Neural progenitor cell (in vitro differentiated cells): ENCODE measurements at regions not wholly inside any gene's neighbourhood (a gene's known extent, or its start where the extent isn't known, plus 50 kb on each side); places are given as distances from the start of the nearest gene placed in this dataset.

Experiments used
- DNase-seq: peaks from one replicate; pipeline ENCODE4 v3.0.0-alpha.2; 2016; ENCODE audit warnings: low spot score
- H2AFZ ChIP-seq: fragments of 200-600 bp; sonication (generic); replicated peaks from 2 replicates; pipeline ENCODE4 v1.6.1; 2016; ENCODE audit warnings: antibody characterized with exemption
- H3F3A ChIP-seq: fragments of 200-600 bp; sonication (generic); 2 replicates; pipeline ENCODE4 v1.6.1; 2016; ENCODE audit warnings: antibody characterized with exemption, low read depth
- H3K27ac ChIP-seq: fragments of 200-600 bp; sonication (generic); 2 replicates; pipeline ENCODE4 v1.5.1; 2016; ENCODE audit warnings: mild to moderate bottlenecking
- H3K27me3 ChIP-seq: fragments of 200-600 bp; sonication (generic); 2 replicates; pipeline ENCODE4 v1.6.1; 2016; ENCODE audit warnings: mild to moderate bottlenecking, moderate library complexity
- H3K36me3 ChIP-seq: fragments of 200-600 bp; sonication (generic); 2 replicates; pipeline ENCODE4 v1.5.1; 2016
- H3K4me1 ChIP-seq: fragments of 200-600 bp; sonication (generic); 2 replicates; pipeline ENCODE4 v1.6.1; 2016; ENCODE audit warnings: mixed run types
- H3K4me2 ChIP-seq: fragments of 200-600 bp; sonication (generic); 2 replicates; pipeline ENCODE4 v1.6.1; 2016
- H3K4me3 ChIP-seq: fragments of 200-600 bp; sonication (generic); 2 replicates; pipeline ENCODE4 v1.5.1; 2016
- H3K79me2 ChIP-seq: fragments of 200-600 bp; sonication (generic); 2 replicates; pipeline ENCODE4 v1.6.1; 2016; ENCODE audit warnings: low read depth
- H3K9ac ChIP-seq: fragments of 200-600 bp; sonication (generic); 2 replicates; pipeline ENCODE4 v1.6.1; 2016
- H3K9me3 ChIP-seq: fragments of 200-600 bp; sonication (generic); 2 replicates; pipeline ENCODE4 v1.5.1; 2016; ENCODE audit warnings: low read depth
- H4K20me1 ChIP-seq: fragments of 200-600 bp; sonication (generic); 2 replicates; pipeline ENCODE4 v1.6.1; 2016; ENCODE audit warnings: low read depth
- H3K27ac Mint-ChIP-seq: 3 replicates; pipeline ENCODE4 v1.8.0; 2021; ENCODE audit warnings: mixed read lengths
- H3K27me3 Mint-ChIP-seq: 2 replicates; pipeline ENCODE4 v1.8.0; 2022; ENCODE audit warnings: low read depth, mild to moderate bottlenecking, inconsistent platforms, moderate library complexity, mixed read lengths; ENCODE audit not compliant: insufficient read depth
- H3K36me3 Mint-ChIP-seq: 3 replicates; pipeline ENCODE4 v1.8.0; 2021; ENCODE audit warnings: mixed read lengths
- H3K4me1 Mint-ChIP-seq: 3 replicates; pipeline ENCODE4 v1.8.0; 2021; ENCODE audit warnings: mixed read lengths
- H3K4me3 Mint-ChIP-seq: 3 replicates; pipeline ENCODE4 v1.8.0; 2021; ENCODE audit warnings: mild to moderate bottlenecking, moderate library complexity, mixed read lengths
- H3K9me3 Mint-ChIP-seq: 3 replicates; pipeline ENCODE4 v1.8.0; 2020; ENCODE audit warnings: mixed read lengths
- EZH2 ChIP-seq: fragments of 200-600 bp; sonication (generic); IDR thresholded peaks from 2 replicates; pipeline ENCODE4 v1.6.1; 2017; ENCODE audit warnings: antibody characterized with exemption, mild to moderate bottlenecking, moderate library complexity
- EZH2phosphoT487 ChIP-seq: fragments of 200-600 bp; sonication (generic); IDR thresholded peaks from 2 replicates; pipeline ENCODE4 v1.6.1; 2017; ENCODE audit warnings: antibody characterized with exemption
- TF ChIP-seq, protein P1 (sequence below): fragments of 200-600 bp; sonication (generic); IDR thresholded peaks from 2 replicates; pipeline ENCODE4 v1.5.1; 2017; ENCODE audit warnings: antibody characterized with exemption, mild to moderate bottlenecking

DNA sequence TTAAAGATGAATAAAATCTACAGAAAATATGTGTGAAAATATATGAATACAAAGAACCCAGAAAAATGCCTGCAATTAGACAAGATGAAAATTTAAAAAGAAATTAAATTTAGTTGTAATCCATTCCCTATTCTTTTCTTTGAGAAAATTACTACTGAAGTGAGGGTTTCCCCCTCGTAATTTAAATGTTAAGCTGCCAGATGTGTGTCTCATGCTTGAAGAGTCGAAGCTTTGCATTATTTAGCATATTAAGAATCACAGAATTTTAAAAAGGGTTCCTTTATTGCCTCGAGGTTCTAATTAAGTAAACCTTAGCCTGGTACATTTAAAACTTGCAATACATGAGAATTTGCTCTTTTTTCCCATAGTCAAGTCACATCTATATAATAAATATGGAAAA lies 630.1 kb downstream of the TFAP2A start:
- Histone ChIP-seq H3K9ac (no peak overlapping the region), H3K9me3 (no peaks in the 10 kb centered on the region), H3K4me1 (no peaks in the 10 kb centered on the region), H3F3A (no peaks in the 10 kb centered on the region), H3K4me2 (no peak overlapping the region), H3K27ac (no peak overlapping the region), H3K27me3 (no peaks in the 10 kb centered on the region), H3K36me3 (no peaks in the 10 kb centered on the region), H4K20me1 (no peaks in the 10 kb centered on the region), H3K4me3 (no peak overlapping the region), H2AFZ (no peak overlapping the region), H3K79me2 (no peaks in the 10 kb centered on the region)
- Mint-ChIP-seq H3K4me1 (no peaks in the 10 kb centered on the region), H3K9me3 (no peaks in the 10 kb centered on the region), H3K36me3 (no peaks in the 10 kb centered on the region), H3K27ac (no peak overlapping the region), H3K27me3 (no peaks in the 10 kb centered on the region), H3K4me3 (no peak overlapping the region)
- no peak for DNase-seq
- TF ChIP-seq, protein P1, sequence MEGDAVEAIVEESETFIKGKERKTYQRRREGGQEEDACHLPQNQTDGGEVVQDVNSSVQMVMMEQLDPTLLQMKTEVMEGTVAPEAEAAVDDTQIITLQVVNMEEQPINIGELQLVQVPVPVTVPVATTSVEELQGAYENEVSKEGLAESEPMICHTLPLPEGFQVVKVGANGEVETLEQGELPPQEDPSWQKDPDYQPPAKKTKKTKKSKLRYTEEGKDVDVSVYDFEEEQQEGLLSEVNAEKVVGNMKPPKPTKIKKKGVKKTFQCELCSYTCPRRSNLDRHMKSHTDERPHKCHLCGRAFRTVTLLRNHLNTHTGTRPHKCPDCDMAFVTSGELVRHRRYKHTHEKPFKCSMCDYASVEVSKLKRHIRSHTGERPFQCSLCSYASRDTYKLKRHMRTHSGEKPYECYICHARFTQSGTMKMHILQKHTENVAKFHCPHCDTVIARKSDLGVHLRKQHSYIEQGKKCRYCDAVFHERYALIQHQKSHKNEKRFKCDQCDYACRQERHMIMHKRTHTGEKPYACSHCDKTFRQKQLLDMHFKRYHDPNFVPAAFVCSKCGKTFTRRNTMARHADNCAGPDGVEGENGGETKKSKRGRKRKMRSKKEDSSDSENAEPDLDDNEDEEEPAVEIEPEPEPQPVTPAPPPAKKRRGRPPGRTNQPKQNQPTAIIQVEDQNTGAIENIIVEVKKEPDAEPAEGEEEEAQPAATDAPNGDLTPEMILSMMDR, result no peak
- TF ChIP-seq EZH2phosphoT487 (no peak), EZH2 (no peak)

GRCh38 chr6:9783567-9783966 lies 631.3 kb downstream of the TFAP2A start:
- H2AFZ ChIP-seq, result peak overlapping the region; percentile 47
- no peaks in the 10 kb centered on the region for H3K9me3 ChIP-seq
- H3K4me3 Mint-ChIP-seq, result no peak overlapping the region
- no peaks in the 10 kb centered on the region for H3K9me3 Mint-ChIP-seq
- DNase-seq, result no peak
- no peak overlapping the region for H3K27ac Mint-ChIP-seq
- H3K4me2 ChIP-seq, result no peak overlapping the region
- H3K27ac ChIP-seq, result no peak overlapping the region
- no peaks in the 10 kb centered on the region for H3K36me3 Mint-ChIP-seq
- no peaks in the 10 kb centered on the region for H3K27me3 Mint-ChIP-seq
- H3K36me3 ChIP-seq, result no peaks in the 10 kb centered on the region
- H4K20me1 ChIP-seq, result no peaks in the 10 kb centered on the region
- no peak overlapping the region for H3K4me3 ChIP-seq
- H3K4me1 Mint-ChIP-seq, result no peaks in the 10 kb centered on the region
- H3K79me2 ChIP-seq, result no peaks in the 10 kb centered on the region
- TF ChIP-seq, protein P1, result no peak
- TF ChIP-seq EZH2phosphoT487, result no peak
- TF ChIP-seq EZH2, result no peak
- H3K27me3 ChIP-seq, result no peaks in the 10 kb centered on the region
- H3F3A ChIP-seq, result no peaks in the 10 kb centered on the region
- no peaks in the 10 kb centered on the region for H3K4me1 ChIP-seq
- no peak overlapping the region for H3K9ac ChIP-seq

GRCh38 chr6:9766240-9766915 lies 648.5 kb downstream of the TFAP2A start:
- H3K27ac Mint-ChIP-seq, result no peak overlapping the region
- H3K4me3 Mint-ChIP-seq, result no peak overlapping the region
- Histone ChIP-seq H3K79me2 (no peaks in the 10 kb centered on the region), H3K4me1 (peaks cover 4% of the 10 kb centered on the region), H3K36me3 (no peaks in the 10 kb centered on the region), H2AFZ (no peak overlapping the region), H4K20me1 (no peaks in the 10 kb centered on the region), H3K27ac (no peak overlapping the region), H3K4me2 (no peak overlapping the region), H3K4me3 (no peak overlapping the region), H3K9ac (no peak overlapping the region), H3K9me3 (no peaks in the 10 kb centered on the region), H3F3A (no peaks in the 10 kb centered on the region), H3K27me3 (no peaks in the 10 kb centered on the region)
- TF ChIP-seq EZH2phosphoT487 (no peak), EZH2 (no peak)
- TF ChIP-seq, protein P1, result no peak
- no peaks in the 10 kb centered on the region for H3K9me3 Mint-ChIP-seq
- peaks cover 3% of the 10 kb centered on the region for H3K4me1 Mint-ChIP-seq
- H3K36me3 Mint-ChIP-seq, result no peaks in the 10 kb centered on the region
- no peak for DNase-seq
- peaks cover 4% of the 10 kb centered on the region for H3K27me3 Mint-ChIP-seq
